ENCODE measurements at regions not wholly inside any gene's neighbourhood (a gene's known extent, or its start where the extent isn't known, plus 50 kb on each side); places are given as distances from the start of the nearest gene placed in this dataset.

DNA sequence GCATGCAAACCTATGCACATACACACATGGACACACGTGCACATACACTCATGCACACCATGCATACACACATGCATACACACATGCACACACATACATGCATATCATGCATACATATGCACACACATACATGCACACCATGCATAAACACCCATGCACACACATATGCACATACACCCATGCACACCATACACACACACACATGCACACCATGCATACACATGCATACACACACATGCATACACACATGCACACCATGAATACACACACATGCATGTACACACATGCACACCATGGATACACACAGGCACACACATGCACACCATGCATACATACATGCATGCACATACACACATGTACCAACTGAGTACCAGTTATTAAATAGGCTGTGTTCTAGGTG is 543.3 kb upstream of the EEF2KMT start:
- TF ChIP-seq, protein P1, sequence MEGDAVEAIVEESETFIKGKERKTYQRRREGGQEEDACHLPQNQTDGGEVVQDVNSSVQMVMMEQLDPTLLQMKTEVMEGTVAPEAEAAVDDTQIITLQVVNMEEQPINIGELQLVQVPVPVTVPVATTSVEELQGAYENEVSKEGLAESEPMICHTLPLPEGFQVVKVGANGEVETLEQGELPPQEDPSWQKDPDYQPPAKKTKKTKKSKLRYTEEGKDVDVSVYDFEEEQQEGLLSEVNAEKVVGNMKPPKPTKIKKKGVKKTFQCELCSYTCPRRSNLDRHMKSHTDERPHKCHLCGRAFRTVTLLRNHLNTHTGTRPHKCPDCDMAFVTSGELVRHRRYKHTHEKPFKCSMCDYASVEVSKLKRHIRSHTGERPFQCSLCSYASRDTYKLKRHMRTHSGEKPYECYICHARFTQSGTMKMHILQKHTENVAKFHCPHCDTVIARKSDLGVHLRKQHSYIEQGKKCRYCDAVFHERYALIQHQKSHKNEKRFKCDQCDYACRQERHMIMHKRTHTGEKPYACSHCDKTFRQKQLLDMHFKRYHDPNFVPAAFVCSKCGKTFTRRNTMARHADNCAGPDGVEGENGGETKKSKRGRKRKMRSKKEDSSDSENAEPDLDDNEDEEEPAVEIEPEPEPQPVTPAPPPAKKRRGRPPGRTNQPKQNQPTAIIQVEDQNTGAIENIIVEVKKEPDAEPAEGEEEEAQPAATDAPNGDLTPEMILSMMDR (IDR thresholded peaks at IDR 0.05), result no peak
- no peak for TF ChIP-seq POLR2A (IDR thresholded peaks at IDR 0.05)
